ENCODE measurements at regions not wholly inside any gene's neighbourhood (a gene's known extent, or its start where the extent isn't known, plus 50 kb on each side); places are given as distances from the start of the nearest gene placed in this dataset.

- Histone ChIP-seq H3K9me3 (no peaks in the 10 kb centered on the region), H3K4me3 (no peak overlapping the region), H3K36me3 (replicated peaks in 1 of 2; ENCODE audit: insufficient read depth in 1 of 2, low read depth in 2 of 2) (no peaks in the 10 kb centered on the region), H3K27ac (no peak overlapping the region), H3K27me3 (no peaks in the 10 kb centered on the region), H3K4me1 (no peaks in the 10 kb centered on the region)
- intact Hi-C loops (cut with DNase I): no loop called here
- DNase-seq (no peak), ATAC-seq (no peak)
- 46 to 67% methylated on average over 2 of the region's 2 CpGs for WGBS, 2 donors
- TF ChIP-seq POLR2A (IDR thresholded peaks at IDR 0.05) (no peak), CTCF (IDR thresholded peaks at IDR 0.05) (no peak)
Measured at GRCh38 chr19:28505933-28506332, 707.0 kb downstream of the UQCRFS1 start.

DNA sequence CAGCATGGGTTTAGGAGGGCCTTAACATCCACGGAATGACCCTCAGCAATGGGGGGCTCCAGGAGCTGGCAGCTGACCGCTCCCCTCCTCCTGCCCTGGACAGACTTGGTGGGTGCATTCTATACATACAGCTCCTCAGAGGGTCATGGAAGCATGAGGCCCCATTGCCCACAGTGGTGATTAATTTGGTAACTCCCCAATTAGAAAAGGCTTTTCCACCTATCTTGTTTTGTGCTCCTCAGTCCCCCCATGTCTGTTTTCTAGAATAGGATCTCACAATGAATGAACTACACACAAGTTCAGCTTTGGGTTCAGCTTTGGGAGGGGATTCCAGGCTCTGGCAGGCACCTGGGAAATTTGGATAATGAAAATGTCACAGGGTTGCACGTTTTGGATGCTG lies 707.8 kb downstream of the UQCRFS1 start:
- WGBS, 2 donors: 57 to 66% methylated on average over 3 of the region's 3 CpGs
- H3K27ac ChIP-seq: no peak overlapping the region
- DNase-seq: no peak
- no peak for ATAC-seq
- no peaks in the 10 kb centered on the region for H3K4me1 ChIP-seq
- no peaks in the 10 kb centered on the region for H3K27me3 ChIP-seq
- TF ChIP-seq CTCF (IDR thresholded peaks at IDR 0.05): no peak
- no peak for TF ChIP-seq POLR2A (IDR thresholded peaks at IDR 0.05)
- H3K36me3 ChIP-seq (replicated peaks in 1 of 2; ENCODE audit: insufficient read depth in 1 of 2, low read depth in 2 of 2): no peaks in the 10 kb centered on the region
- no peak overlapping the region for H3K4me3 ChIP-seq
- intact Hi-C loops (cut with DNase I): no loop called here
- H3K9me3 ChIP-seq: no peaks in the 10 kb centered on the region

DNA sequence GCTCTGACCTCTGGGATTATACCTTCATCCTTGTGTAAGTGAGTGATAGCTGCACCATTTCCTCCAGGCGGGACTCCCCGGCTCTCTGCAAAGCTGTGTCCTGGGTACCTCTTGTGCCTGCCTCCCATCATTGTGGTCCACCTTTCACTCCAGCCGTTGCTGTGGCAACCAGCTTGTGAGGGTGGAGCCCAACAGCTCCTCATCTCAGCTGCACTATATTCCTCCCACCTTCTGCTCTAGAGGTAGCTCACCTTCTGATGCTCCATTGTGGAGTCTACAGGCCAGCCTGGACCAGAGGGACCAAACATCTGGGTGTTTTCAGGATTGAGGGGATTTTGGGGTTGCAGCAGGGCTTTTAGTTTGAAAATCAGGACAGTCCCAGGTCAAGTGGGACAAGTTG lies 708.2 kb downstream of the UQCRFS1 start:
- Histone ChIP-seq H3K9me3 (no peaks in the 10 kb centered on the region), H3K36me3 (replicated peaks in 1 of 2; ENCODE audit: insufficient read depth in 1 of 2, low read depth in 2 of 2) (no peaks in the 10 kb centered on the region), H3K27ac (no peak overlapping the region), H3K27me3 (no peaks in the 10 kb centered on the region), H3K4me3 (no peak overlapping the region), H3K4me1 (no peaks in the 10 kb centered on the region)
- no peak for ATAC-seq
- intact Hi-C loops (cut with DNase I): no loop called here
- TF ChIP-seq POLR2A (IDR thresholded peaks at IDR 0.05) (no peak), CTCF (IDR thresholded peaks at IDR 0.05) (no peak)
- DNase-seq: no peak
- 83 to 87% methylated on average over 3 of the region's 3 CpGs for WGBS, 2 donors

- intact Hi-C loops (cut with DNase I): no loop called here
- Histone ChIP-seq H3K4me1 (no peaks in the 10 kb centered on the region), H3K9me3 (no peaks in the 10 kb centered on the region), H3K27ac (no peak overlapping the region), H3K4me3 (no peak overlapping the region), H3K36me3 (replicated peaks in 1 of 2; ENCODE audit: insufficient read depth in 1 of 2, low read depth in 2 of 2) (no peaks in the 10 kb centered on the region), H3K27me3 (no peaks in the 10 kb centered on the region)
- TF ChIP-seq POLR2A (IDR thresholded peaks at IDR 0.05): no peak
- no peak for TF ChIP-seq CTCF (IDR thresholded peaks at IDR 0.05)
- no peak for ATAC-seq
- 77 to 81% methylated on average over 3 of the region's 3 CpGs for WGBS, 2 donors
- peak in 1 of 4 donors; percentile 8 for DNase-seq
Measured at GRCh38 chr19:28504139-28504538, 708.8 kb downstream of the UQCRFS1 start.

DNA sequence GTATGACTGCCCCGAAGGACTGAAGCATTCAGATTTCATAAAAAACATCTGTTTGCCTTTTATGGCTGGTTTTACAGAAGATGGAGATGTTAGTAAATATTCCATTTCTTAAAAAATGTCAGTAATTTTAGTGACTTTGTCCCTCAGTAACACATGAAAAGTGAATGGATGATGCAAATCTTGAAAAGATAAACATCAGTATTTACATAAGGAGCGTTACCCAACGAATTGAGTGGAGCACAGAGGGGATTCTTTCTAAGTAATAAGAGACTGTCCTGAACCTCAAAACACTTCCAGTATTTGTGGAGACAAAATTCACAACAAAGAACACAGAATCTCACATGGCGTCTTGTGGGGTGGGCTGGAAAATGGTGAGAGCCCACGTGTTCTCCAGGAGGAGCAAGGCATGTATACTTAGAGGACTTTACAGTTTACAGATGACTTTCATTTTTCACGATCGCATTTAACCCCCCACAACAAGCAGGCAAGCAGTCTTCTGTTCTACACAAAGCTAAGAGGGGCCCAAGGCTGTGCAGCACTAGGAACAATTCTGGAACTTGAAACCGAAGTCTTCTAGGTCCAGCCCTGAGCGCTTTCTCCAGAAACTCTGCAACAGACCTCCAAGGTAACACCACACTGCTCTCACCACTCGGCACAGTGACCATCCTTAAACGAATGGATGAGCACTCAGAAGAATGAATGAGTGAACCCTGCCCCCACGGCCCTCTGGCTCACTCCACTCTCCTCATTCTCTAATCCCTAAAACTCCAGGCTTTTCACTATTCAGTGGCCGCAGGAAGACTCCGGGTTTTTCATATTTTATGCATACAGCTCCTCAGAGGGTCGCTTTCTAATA lies 709.8 kb downstream of the UQCRFS1 start:
- DNase-seq: no peak
- no peaks in the 10 kb centered on the region for H3K36me3 ChIP-seq (replicated peaks in 1 of 2; ENCODE audit: insufficient read depth in 1 of 2, low read depth in 2 of 2)
- intact Hi-C loops (cut with DNase I): no loop called here
- TF ChIP-seq POLR2A (IDR thresholded peaks at IDR 0.05) (no peak), CTCF (IDR thresholded peaks at IDR 0.05) (no peak)
- H3K9me3 ChIP-seq: no peaks in the 10 kb centered on the region
- H3K27me3 ChIP-seq: no peaks in the 10 kb centered on the region
- H3K27ac ChIP-seq: no peak overlapping the region
- 52 to 56% methylated on average over 15 of the region's 15 CpGs for WGBS, 2 donors
- no peak overlapping the region for H3K4me3 ChIP-seq
- no peaks in the 10 kb centered on the region for H3K4me1 ChIP-seq
- ATAC-seq: no peak
